WI38 (cell line): ENCODE measurements at regions not wholly inside any gene's neighbourhood (a gene's known extent, or its start where the extent isn't known, plus 50 kb on each side); places are given as distances from the start of the nearest gene placed in this dataset.

Experiments
- H3K4me3 ChIP-seq: 2 replicates; pipeline ENCODE4 v1.5.1; 2011; ENCODE audit warnings: low read depth, mild to moderate bottlenecking, control low read depth, low read length
- TF ChIP-seq, protein P1 (sequence below): IDR thresholded peaks from 2 replicates; pipeline ENCODE4 v1.5.1; 2012; ENCODE audit warnings: low read depth, mild to moderate bottlenecking, control low read depth, low read length

DNA sequence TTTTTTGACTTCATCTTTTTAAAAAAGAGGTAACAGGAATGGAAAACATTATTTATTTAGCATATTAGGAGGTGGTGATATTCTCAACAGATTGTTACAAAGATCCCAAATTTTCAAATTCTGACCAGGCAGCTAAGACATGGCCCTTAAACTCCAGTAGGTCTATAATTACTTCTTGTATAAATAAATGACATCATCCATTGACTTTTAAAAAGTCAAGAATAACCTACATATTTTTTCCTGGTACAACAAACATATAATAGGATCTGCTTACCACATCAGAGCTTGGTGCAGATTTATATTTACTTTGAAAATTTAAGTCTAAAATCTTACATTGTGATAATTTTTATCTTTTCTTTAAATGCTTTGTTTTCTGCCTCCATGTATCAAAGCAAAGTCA lies 92.2 kb upstream of the TRPM3 start:
- no peak overlapping the region for H3K4me3 ChIP-seq
- TF ChIP-seq, protein P1, sequence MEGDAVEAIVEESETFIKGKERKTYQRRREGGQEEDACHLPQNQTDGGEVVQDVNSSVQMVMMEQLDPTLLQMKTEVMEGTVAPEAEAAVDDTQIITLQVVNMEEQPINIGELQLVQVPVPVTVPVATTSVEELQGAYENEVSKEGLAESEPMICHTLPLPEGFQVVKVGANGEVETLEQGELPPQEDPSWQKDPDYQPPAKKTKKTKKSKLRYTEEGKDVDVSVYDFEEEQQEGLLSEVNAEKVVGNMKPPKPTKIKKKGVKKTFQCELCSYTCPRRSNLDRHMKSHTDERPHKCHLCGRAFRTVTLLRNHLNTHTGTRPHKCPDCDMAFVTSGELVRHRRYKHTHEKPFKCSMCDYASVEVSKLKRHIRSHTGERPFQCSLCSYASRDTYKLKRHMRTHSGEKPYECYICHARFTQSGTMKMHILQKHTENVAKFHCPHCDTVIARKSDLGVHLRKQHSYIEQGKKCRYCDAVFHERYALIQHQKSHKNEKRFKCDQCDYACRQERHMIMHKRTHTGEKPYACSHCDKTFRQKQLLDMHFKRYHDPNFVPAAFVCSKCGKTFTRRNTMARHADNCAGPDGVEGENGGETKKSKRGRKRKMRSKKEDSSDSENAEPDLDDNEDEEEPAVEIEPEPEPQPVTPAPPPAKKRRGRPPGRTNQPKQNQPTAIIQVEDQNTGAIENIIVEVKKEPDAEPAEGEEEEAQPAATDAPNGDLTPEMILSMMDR = no peak

DNA sequence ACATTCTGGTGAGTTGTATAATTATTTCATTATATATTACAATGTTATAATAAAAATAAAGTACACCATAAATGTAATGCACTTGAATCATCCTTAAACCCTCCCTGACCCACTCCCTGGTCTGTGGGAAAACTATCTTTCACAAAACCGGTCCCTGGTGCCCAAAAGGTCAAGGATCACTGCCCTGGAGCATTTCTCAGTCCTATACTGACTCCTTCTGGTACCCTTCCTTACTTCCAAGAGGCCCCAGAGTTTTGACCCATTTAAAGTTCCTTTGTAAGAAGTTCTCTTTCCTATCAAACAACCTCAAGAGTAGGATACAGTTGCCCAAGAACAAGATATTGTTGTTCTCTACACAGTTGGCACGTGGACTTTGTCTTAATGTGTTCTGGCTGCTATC lies 88.9 kb upstream of the TRPM3 start:
- no peak overlapping the region for H3K4me3 ChIP-seq
- TF ChIP-seq, protein P1 = no peak

DNA sequence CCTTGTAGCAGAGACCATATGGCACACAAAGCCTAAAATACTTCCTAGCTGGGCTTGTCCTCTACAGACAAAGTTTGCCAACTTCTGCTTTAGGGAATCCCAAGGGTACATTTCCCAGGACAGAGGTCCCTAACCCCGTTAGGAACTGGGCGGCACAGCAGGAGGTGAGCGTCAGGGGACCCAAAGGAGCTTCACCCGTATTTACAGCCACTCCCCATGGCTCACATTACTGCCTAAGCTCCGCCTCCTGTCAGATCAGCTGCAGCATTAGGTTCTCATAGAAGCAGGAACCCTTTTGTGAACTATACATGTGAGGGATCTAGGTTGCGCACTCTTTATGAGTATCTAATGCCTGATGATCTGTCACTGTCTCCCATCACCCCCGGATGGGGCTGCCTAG lies 88.5 kb upstream of the TRPM3 start:
- TF ChIP-seq, protein P1 = no peak
- H3K4me3 ChIP-seq = no peak overlapping the region

DNA sequence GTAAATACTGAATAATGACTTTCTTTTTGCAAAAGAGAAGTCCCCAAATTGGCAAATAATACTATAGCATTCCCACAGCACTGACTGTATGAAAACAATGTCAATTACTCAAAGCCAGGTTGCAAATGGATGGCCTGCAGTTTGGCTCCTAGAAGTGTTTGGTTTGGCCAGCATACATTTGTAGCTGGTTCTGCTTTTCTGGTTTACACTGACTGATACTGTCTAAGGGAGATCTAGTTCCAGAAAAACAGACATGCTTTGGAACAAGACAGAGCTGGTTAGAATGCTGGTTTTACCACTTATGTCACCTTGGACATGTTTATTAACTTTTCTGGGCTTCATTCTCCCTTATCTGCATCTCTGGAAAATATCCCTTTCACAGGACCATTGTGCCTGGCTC lies 81.5 kb upstream of the TRPM3 start:
- TF ChIP-seq, protein P1 = no peak

DNA sequence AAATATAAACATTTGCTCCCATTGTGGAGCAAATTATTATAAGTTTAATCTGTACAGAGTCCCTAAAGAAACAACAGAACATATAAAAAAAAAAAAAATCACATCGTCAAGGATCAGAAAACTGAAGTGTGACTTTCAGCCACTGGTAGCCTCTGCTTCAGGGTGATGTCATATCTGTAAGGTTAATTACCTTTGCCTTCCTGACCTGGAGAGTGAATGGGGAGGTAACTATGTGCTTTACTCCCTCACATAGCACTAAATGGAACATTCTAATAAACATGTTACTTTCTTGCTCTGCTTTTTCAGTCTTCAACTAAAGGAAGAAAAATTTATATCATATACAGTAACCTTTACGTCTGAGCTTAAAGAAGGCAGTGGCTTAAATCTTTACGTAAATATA lies 70.3 kb upstream of the TRPM3 start:
- H3K4me3 ChIP-seq = no peak overlapping the region
- TF ChIP-seq, protein P1 = no peak

More for the DNA sequence above, 81.5 kb upstream of the TRPM3 start:
- no peak overlapping the region for H3K4me3 ChIP-seq

DNA sequence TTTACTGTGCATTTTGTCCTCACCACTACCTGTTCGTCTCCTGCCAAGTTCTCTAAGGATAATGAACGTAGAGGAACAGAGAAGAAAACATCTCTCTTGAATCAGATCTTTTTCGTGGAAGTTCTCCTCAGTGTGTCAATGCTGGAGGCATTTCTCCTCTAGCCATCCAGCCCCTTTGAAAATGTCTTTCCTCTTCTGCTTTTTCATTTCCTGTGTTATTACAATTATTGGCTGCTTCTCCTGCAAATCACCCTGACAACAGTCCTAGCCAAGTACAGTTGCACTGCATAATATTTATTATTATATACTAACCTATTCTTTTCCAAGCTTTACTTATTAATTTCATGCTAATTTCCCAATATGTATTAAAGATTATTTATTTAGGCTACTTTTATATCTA lies 61.8 kb upstream of the TRPM3 start:
- TF ChIP-seq, protein P1 = no peak

DNA sequence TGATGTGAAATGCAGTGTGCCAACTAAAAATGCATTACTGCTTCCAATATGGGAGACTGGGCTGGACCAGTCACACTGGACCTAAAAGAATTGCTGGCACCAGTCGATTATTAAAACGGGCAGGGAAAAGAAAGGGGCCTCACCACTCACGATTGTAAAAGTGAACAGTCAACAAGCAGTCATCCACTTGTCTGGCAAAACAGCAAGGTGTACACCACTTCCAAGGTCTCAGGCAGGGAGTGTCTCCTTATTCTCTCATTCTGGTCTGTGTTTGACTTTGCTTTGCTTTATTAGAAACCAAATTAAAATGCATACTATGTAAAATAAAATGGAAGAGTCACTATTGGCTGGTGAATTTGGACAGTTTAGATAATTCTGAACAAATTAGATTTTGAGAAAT lies 57.8 kb upstream of the TRPM3 start:
- TF ChIP-seq, protein P1 = no peak
- H3K4me3 ChIP-seq = no peak overlapping the region

More for the DNA sequence above, 61.8 kb upstream of the TRPM3 start:
- no peak overlapping the region for H3K4me3 ChIP-seq
